Activated gamma-delta T cell treated with anti-CD3 and anti-CD28 coated beads, Interleukin-2, amount 50 U/mL, for 16 hours (primary cell): ENCODE measurements at regions not wholly inside any gene's neighbourhood (a gene's known extent, or its start where the extent isn't known, plus 50 kb on each side); places are given as distances from the start of the nearest gene placed in this dataset.

Experiments
- DNase-seq: peaks from one replicate; pipeline ENCODE4 v3.0.0-alpha.2; 2020; ENCODE audit warnings: low read depth

- DNase-seq, result no peak
Measured at GRCh38 chr15:85307687-85308045, 72.7 kb upstream of the AKAP13 start.

GRCh38 chr15:85311647-85312046 is 68.8 kb upstream of the AKAP13 start:
- DNase-seq, result no peak

- no peak for DNase-seq
Measured at GRCh38 chr15:85312486-85312885, 67.9 kb upstream of the AKAP13 start.

GRCh38 chr15:85312929-85313331 is 67.5 kb upstream of the AKAP13 start:
- no peak for DNase-seq

GRCh38 chr15:85313339-85313738 is 67.1 kb upstream of the AKAP13 start:
- DNase-seq, result no peak

- no peak for DNase-seq
Measured at GRCh38 chr15:85314146-85314545, 66.3 kb upstream of the AKAP13 start.

- no peak for DNase-seq
Measured at GRCh38 chr15:85314633-85315032, 65.8 kb upstream of the AKAP13 start.

- DNase-seq, result no peak
Measured at GRCh38 chr15:85316244-85316934, 64.0 kb upstream of the AKAP13 start.

GRCh38 chr15:85318048-85318731 is 62.2 kb upstream of the AKAP13 start:
- DNase-seq, result no peak

- DNase-seq, result no peak
Measured at GRCh38 chr15:85318732-85319076, 61.7 kb upstream of the AKAP13 start.

- DNase-seq, result no peak
Measured at GRCh38 chr15:85324202-85324601, 56.2 kb upstream of the AKAP13 start.

GRCh38 chr15:85325834-85326233 is 54.6 kb upstream of the AKAP13 start:
- no peak for DNase-seq

GRCh38 chr15:85326291-85326690 is 54.1 kb upstream of the AKAP13 start:
- DNase-seq, result no peak

- no peak for DNase-seq
Measured at GRCh38 chr15:85327820-85328219, 52.6 kb upstream of the AKAP13 start.

GRCh38 chr15:85329561-85330422 is 50.6 kb upstream of the AKAP13 start:
- no peak for DNase-seq
